HG03571 (cell line): ENCODE measurements at regions not wholly inside any gene's neighbourhood (a gene's known extent, or its start where the extent isn't known, plus 50 kb on each side); places are given as distances from the start of the nearest gene placed in this dataset.
"Not testable (repeated sequence)": the region's sequence is repeated elsewhere in the genome, so short reads cannot be mapped to it uniquely, and the experiment has no call there.

Source experiments
- ATAC-seq: cut with Tn5 transposase; IDR thresholded peaks from one replicate; pipeline ENCODE4 v1.9.1; 2021; ENCODE audit not compliant: unreplicated experiment

DNA sequence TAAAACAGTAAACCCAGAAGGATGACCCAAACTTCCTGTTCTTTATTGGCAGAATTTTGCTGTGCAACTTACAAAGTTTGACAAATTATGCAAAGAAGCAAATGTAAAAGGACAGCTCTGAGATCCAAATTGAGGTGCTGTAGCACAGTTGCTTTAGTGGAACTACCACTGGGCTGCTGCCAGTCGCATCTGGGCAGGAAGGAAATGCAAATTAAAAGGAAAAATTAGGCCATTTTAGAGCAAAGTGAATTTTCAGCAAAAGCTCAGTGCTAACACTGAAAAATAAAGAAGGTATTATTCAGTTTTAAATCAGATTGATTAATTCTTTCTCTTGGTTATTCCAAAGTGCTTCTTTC lies 104.5 kb downstream of the ZMAT3 start:
- ATAC-seq, result peak; percentile 6

DNA sequence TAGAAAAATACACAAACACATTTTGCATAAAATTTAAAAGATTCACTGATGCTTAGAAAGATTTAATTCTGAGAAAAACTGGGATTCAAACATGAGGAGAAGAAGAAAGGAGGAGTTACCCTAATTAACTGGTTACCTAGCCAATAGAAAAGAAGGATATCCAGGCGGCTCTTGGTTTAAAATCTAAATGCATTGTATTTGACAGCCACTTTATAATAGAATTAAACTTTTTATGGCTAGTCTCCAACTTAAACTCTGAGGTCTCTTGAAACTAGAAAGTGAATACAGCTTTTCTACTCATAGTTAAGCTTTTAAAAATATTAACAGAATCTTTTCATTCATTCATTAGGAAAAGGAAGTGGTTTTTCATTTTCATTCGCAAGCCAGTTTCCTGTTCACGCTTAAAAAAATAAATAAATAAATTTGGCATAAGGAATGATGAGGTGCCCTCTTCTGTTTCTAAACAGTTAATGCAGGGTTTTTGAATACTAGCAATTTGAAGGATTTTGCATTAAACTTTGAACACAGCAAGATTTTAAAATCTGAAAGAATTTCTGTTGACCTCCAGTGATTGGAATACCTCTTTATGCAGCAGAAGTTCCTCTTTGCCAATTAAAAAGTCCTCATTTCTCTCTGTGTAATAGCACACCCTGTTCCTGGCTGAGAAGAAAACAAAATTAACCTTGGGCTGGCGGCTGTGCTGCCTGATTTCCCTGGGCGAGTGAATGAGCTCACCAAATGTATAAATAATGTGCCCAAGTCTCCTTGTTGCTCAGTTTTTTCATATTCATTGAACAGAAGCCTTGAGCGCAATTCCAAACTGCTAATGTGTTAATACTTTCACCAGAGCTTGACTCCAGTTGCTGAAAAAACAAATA lies 105.1 kb downstream of the ZMAT3 start:
- ATAC-seq, result peak; percentile 53

DNA sequence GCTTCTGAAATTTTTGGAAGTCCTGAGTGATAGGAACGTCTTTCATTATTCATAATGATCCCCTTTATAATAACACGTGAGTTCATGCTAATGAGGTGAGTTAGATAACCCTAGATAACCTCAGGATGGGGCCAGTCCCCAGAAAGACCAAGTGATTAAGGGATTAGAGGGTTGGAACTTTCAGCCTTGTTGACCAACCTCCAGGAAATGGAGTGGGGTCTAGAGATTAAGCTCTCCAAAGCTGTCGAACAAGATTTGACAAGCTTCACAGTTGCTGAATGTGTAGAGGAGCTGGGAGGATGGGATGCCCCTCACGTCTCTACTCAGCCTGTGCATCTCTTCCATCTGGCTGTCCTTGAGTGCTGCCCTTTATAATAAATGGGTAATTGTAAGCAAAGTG lies 107.1 kb downstream of the ZMAT3 start:
- no peak for ATAC-seq

DNA sequence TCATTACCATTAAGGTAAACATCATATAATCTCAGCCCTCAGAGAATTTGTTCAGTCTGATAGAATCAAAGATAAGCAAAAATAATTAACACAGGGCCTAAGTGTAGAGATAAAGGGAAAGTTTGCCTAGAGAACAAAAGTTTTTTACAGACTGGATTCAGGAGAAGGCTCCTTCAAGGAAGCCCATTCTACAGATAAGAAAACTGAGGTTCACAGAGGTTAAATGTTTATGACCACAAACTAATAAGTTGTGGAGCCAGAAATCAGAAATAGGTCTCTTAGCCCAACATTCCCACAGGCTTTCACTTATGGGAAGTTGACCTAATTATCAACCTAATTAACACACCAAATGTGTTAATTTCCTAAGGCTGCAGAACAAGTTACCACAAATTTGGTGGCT lies 110.7 kb downstream of the ZMAT3 start:
- no peak for ATAC-seq

DNA sequence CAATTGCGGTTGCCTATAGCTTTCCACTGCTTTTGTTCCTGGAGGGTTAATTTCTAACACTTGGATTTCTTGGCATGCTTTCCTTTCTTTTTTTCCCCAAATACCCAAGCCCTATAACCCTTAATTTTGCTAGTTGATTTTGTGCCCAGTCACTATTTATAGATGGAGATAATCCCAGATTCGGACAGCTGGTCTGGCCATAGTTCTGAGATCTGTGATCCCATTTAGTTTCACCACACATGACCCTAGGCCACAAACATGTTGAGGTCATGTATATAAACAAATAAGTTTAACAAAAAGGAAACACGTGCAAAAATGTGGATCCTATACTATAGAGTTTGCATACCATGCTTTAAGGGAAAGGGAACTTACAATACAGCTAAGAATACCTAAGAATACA lies 111.4 kb downstream of the ZMAT3 start:
- no peak for ATAC-seq

DNA sequence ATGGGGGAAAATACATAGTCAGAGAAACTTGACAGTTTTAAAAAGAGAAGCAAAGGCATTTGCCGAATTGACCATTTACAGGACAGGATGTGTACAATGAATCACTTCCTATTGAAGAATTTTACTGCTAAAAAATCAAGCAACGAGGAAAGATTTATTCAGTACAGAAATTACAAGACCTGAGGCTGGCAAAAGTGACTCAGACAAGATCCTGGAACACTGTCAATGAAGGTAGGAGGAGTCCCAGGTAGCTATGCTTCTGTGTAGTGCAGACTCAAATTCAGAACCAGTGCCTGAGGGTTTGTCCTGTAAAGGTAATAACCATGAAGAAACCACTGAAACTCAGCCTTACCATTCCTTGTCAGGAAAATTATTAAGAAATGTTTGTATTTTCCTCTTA lies 120.9 kb downstream of the ZMAT3 start:
- ATAC-seq, result no peak

DNA sequence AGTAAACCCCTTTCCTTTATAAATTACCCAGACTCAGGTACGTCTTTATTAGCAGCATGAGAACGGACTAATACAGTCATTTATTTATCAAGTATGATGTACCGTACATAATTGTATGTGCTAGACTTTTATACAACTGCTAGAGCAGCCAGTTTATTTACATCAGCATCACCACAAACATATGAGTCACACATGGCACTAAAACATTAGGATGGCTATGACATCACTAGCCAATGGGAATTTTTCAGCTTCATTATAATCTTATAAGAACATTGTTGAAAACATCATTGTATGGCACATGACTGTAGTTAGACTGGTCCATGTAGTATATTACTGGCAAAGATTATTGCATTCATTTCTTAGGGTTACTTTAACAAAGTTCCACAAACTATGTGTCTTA lies 121.7 kb downstream of the ZMAT3 start:
- no peak for ATAC-seq

DNA sequence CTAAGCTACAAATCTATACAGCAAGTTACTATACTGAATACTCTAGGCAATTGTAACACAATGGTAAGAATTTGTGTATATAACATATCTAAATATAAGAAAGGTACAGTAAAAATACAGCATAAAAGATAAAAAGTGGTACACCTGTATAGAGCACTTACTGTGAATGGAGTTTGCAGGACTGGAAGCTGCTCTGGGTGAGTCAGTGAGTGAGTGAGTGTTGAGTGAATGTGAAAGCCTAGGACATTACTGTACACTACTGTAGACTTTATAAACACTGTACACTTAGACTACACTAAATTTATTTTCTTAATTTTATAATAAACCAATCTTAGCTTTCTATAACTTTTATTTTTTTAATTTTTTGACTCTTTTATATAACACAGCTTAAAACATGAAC lies 123.1 kb downstream of the ZMAT3 start:
- ATAC-seq, result no peak

DNA sequence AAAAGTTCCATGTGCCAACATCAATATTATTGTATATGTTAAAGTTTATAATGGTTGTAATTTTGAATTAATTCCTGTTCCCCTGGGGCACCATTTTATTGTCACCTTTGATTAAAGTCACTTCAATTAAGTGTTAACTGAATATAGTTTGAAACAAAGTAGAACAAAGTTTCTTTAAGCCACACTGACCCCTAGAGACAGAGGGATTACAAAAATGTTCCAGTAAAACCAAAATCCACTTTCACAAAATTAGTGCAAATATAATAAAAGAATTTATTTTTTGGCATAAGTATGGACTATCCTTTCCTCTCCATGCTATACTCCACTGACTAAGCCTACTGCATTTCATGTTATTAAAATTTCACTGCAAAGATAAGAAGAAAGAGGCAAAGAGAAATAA lies 123.9 kb downstream of the ZMAT3 start:
- ATAC-seq, result no peak

DNA sequence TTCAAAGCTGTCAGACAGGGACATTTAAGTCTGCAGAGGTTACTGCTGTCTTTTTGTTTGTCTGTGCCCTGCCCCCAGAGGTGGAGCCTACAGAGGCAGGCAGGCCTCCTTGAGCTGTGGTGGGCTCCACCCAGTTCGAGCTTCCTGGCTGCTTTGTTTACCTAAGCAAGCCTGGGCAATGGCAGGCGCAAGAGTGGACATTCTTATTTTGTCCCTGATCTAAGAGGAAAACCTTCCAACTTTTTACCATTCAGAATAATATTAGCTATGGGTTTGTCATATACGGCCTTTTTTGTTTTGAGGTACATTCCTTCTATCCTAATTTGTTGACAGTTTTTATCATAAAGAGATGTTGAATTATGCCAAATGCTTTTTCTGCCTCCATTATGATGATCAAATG lies 129.3 kb downstream of the ZMAT3 start:
- not testable (repeated sequence) for ATAC-seq

DNA sequence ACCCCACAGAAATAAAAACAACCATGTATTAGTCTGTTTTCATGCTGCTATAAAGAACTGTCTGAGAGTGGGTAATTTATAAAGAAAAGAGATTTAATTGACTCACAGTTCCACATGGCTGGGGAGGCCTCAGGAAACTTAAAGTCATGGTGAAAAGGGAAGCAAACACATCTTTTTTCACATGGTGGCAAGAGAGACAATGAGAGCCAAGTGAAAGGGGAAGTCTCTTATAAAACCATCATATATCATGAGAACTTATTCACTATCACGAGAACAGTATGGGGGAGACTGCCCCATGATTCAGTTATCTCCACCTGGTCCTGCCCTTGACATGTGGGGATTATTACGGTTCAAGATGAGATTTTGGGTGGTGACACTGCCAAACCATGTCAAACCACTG lies 141.5 kb downstream of the ZMAT3 start:
- ATAC-seq, result no peak

DNA sequence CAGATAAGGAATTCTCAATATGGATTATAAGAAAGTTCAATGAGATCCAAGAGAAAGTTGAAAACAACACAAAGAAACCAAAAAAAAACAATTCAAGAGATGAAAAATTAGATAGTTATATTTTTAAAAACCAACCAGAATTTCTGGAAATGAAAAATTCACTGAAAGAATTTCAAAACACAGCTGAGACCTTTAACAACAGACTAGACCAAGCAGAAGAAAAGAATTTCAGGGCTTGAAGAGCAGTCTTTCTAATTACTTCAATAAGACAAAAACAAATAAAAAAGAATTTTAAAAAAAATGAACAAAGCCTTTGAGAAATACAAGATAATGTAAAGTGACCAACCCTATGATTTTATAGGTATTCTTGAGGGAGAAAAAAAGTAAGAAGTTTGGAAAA lies 155.4 kb downstream of the ZMAT3 start:
- ATAC-seq, result no peak

DNA sequence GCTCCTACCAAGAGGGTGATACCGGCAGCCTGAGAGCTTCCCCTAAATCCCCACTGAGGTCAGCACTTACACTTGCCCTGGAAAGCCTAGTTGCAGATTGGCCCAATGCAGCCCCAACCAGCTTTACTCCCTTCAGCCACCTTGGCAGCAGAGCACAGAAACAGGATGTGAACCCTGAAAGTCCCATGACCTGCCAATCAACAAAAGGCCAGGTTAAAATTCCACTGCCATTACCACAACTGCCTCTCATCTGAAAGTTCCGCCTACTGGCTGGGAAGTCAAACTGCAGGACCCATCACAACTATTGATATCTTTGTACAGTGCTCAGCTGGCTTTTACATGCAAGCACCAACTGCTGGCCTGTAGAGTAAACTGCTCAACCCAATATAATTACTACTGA lies 156.2 kb downstream of the ZMAT3 start:
- no peak for ATAC-seq

DNA sequence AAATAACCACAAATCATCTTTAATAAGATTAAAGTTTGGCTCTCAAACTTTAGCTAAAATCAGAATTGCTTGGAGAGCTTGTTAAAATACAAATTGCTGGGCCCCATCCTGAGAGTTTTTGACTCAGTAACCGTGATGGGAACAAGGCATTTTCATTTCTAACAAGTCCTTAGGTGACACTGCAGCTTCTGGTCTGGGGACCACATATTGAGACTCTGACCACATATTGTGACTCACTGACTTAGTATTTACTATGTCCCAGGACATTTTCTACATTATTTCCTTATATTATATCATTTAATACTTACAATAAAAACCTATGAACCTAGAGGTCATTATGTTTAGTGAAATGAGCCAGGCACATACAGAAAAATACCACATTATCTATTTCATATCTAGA lies 164.5 kb downstream of the ZMAT3 start:
- no peak for ATAC-seq

DNA sequence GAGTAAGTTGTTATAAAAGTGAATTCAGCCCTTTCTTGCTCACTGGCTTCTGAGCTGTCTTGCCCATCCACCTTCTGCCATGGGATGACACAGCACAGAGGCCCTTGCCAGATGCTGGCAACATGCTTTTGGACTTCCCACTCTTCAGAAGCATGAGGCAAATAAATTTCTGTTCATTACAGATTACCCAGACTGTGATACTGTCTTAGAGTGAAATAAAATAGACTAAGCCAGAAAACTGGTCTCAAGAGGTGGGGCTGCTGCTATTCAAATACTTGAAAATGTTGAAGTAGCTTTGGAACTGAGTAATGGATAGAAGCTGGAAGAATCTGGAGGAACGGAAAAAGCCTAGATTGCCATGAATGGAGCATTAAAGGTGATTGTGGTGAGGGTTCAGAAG lies 170.4 kb downstream of the ZMAT3 start:
- ATAC-seq, result no peak

DNA sequence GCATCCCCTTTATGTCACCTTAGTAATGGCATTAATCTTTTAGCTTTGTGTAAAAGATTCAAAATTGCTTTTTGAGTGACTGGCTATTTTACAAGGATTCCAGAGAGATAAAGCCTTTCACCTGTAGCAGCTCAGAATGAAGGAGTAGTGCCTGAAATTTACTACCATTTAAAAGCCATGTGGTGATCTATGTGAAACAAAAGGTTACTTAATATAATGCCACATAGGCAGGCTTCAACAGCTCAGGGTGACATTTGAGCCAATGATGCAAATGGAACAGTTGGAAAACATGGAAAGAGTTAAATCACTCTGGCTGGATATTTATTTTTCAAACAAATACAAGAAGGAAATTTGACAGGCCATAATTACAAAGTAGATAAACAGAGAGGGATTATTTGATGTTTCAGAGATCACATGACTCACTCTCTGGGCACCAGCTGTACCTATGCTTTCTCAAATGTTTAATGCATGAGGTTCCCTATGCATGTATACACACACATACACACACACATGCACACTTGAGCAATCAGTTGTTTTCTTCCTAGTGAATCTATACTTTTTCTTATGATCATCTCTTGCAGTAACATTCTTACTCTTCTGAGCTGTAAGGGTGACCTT lies 171.5 kb downstream of the ZMAT3 start:
- ATAC-seq, result no peak

DNA sequence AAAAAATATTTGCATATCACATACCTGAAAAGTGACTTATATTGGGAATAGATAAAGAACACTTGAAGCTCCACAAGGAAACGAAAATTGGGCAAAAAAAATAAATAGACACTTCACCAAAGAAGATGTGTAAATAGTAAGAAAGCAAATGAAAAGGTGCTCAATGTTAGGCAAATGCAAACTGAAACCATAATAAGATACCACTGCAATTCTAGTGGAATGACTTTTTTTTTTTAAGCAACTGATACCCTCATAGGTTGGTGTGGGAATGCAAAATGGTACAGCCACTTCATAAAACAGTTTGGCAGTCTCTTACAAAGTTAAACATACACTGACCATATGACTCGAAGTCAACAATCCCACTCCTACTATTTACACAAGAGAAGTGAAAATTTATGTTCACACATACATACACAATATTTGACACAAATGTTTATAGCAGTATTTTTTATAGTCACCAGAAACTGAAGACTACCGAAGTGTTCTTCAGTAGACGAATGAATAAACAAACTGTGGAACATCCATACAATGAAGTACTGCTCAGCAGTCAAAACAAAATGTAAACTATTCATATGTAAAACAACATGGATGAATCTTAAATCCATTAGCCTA lies 176.3 kb downstream of the ZMAT3 start:
- ATAC-seq, result no peak
